BE2C (cell line): ENCODE measurements at regions not wholly inside any gene's neighbourhood (a gene's known extent, or its start where the extent isn't known, plus 50 kb on each side); places are given as distances from the start of the nearest gene placed in this dataset.

Source experiments
- DNase-seq: peaks from one replicate; pipeline ENCODE4 v3.0.0-alpha.2; 2020
- H3K27me3 ChIP-seq: fragments of 250-450 bp; sonication (Bioruptor Pico); 2 replicates; pipeline ENCODE4 v1.5.1; 2020; ENCODE audit warnings: mild to moderate bottlenecking
- H3K36me3 ChIP-seq: fragments of 250-450 bp; sonication (Bioruptor Pico); 2 replicates; pipeline ENCODE4 v1.5.1; 2020; ENCODE audit warnings: mild to moderate bottlenecking
- H3K4me1 ChIP-seq: fragments of 250-450 bp; sonication (Bioruptor Pico); 2 replicates; pipeline ENCODE4 v1.5.1; 2020
- H3K4me3 ChIP-seq: 2 replicates; pipeline ENCODE4 v1.5.1; 2011; ENCODE audit warnings: low read depth, low read length
- H3K9me3 ChIP-seq: fragments of 250-450 bp; sonication (Bioruptor Pico); 2 replicates; pipeline ENCODE4 v1.5.1; 2020
- CTCF ChIP-seq: IDR thresholded peaks from 2 replicates; pipeline ENCODE4 v1.5.1; 2012; ENCODE audit warnings: mild to moderate bottlenecking, low read depth, low read length

GRCh38 chr5:40160435-40160834 is 519.3 kb upstream of the PTGER4 start:
- no peaks in the 10 kb centered on the region for H3K4me1 ChIP-seq
- no peak overlapping the region for H3K4me3 ChIP-seq
- H3K36me3 ChIP-seq: no peaks in the 10 kb centered on the region
- no peaks in the 10 kb centered on the region for H3K27me3 ChIP-seq
- DNase-seq: no peak
- H3K9me3 ChIP-seq: no peaks in the 10 kb centered on the region
- no peak for TF ChIP-seq CTCF

GRCh38 chr5:40154194-40154593 is 525.5 kb upstream of the PTGER4 start:
- TF ChIP-seq CTCF: no peak
- H3K4me1 ChIP-seq: no peaks in the 10 kb centered on the region
- H3K36me3 ChIP-seq: no peaks in the 10 kb centered on the region
- DNase-seq: no peak
- H3K27me3 ChIP-seq: no peaks in the 10 kb centered on the region
- no peaks in the 10 kb centered on the region for H3K9me3 ChIP-seq
- no peak overlapping the region for H3K4me3 ChIP-seq

GRCh38 chr5:40150896-40151295 is 528.8 kb upstream of the PTGER4 start:
- TF ChIP-seq CTCF: no peak
- no peaks in the 10 kb centered on the region for H3K4me1 ChIP-seq
- H3K27me3 ChIP-seq: no peaks in the 10 kb centered on the region
- no peaks in the 10 kb centered on the region for H3K9me3 ChIP-seq
- H3K36me3 ChIP-seq: no peaks in the 10 kb centered on the region
- H3K4me3 ChIP-seq: no peak overlapping the region
- DNase-seq: no peak

- H3K4me1 ChIP-seq: no peaks in the 10 kb centered on the region
- H3K27me3 ChIP-seq: no peaks in the 10 kb centered on the region
- no peaks in the 10 kb centered on the region for H3K9me3 ChIP-seq
- no peaks in the 10 kb centered on the region for H3K36me3 ChIP-seq
- H3K4me3 ChIP-seq: no peak overlapping the region
- no peak for DNase-seq
- TF ChIP-seq CTCF: no peak
These were observed 537.8 kb upstream of the PTGER4 start for GRCh38 chr5:40141896-40142295.

- Histone ChIP-seq H3K4me1 (no peaks in the 10 kb centered on the region), H3K36me3 (no peaks in the 10 kb centered on the region), H3K9me3 (no peaks in the 10 kb centered on the region), H3K27me3 (no peaks in the 10 kb centered on the region), H3K4me3 (no peak overlapping the region)
- TF ChIP-seq CTCF: no peak
- no peak for DNase-seq
These were observed 538.3 kb upstream of the PTGER4 start for GRCh38 chr5:40141418-40141817.

GRCh38 chr5:40137223-40137622 is 542.5 kb upstream of the PTGER4 start:
- no peaks in the 10 kb centered on the region for H3K9me3 ChIP-seq
- H3K4me3 ChIP-seq: no peak overlapping the region
- no peak for DNase-seq
- TF ChIP-seq CTCF: no peak
- no peaks in the 10 kb centered on the region for H3K36me3 ChIP-seq
- H3K4me1 ChIP-seq: no peaks in the 10 kb centered on the region
- H3K27me3 ChIP-seq: no peaks in the 10 kb centered on the region
